ENCODE measurements at regions not wholly inside any gene's neighbourhood (a gene's known extent, or its start where the extent isn't known, plus 50 kb on each side); places are given as distances from the start of the nearest gene placed in this dataset.
"Not testable (repeated sequence)": the region's sequence is repeated elsewhere in the genome, so short reads cannot be mapped to it uniquely, and the experiment has no call there.

GRCh38 chr17:33948309-33948708, 306.8 kb upstream of the CCL2 start:
- Mint-ChIP-seq H3K4me3 (no peak overlapping the region), H3K36me3 (no peaks in the 10 kb centered on the region), H3K9me3 (no peaks in the 10 kb centered on the region), H3K27ac (no peak overlapping the region), H3K27me3 (peaks cover 24% of the 10 kb centered on the region), H3K4me1 (ENCODE audit: unreplicated experiment) (peaks cover 3% of the 10 kb centered on the region)
- DNase-seq (ENCODE audit: extremely low spot score, unreplicated experiment), result no peak
- TF ChIP-seq CTCF (conservative IDR thresholded peaks at IDR 0.05), result no peak

GRCh38 chr17:33949100-33949499, 306.0 kb upstream of the CCL2 start:
- peaks cover 28% of the 10 kb centered on the region for H3K27me3 Mint-ChIP-seq
- no peaks in the 10 kb centered on the region for H3K36me3 Mint-ChIP-seq
- no peaks in the 10 kb centered on the region for H3K9me3 Mint-ChIP-seq
- no peak for DNase-seq (ENCODE audit: extremely low spot score, unreplicated experiment)
- no peak overlapping the region for H3K27ac Mint-ChIP-seq
- no peak overlapping the region for H3K4me3 Mint-ChIP-seq
- TF ChIP-seq CTCF (conservative IDR thresholded peaks at IDR 0.05), result peak; percentile 65
- H3K4me1 Mint-ChIP-seq (ENCODE audit: unreplicated experiment), result peaks cover 2% of the 10 kb centered on the region

- peaks cover 24% of the 10 kb centered on the region for H3K27me3 Mint-ChIP-seq
Observed at GRCh38 chr17:33950061-33950460, 305.0 kb upstream of the CCL2 start.

DNA sequence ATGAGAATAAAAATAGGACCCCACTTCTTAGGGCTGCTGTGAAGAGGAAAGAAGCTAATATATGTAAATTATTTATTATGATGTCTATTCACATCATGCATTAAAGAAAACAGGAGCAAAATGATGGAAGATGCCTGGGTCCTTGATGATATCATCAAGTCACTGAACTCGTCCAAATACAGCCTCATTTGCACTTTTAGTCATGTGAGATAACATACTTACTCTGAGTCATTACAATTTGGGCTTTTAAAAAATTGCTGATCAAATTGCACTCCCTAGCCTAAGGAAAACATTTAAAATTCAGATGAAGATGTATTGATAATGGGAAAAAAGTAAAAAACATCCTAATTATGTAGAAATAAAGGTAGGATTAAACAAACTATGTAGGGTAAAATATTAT, 302.7 kb upstream of the CCL2 start:
- H3K4me3 Mint-ChIP-seq, result no peak overlapping the region
- DNase-seq (ENCODE audit: extremely low spot score, unreplicated experiment), result no peak
- peaks cover 4% of the 10 kb centered on the region for H3K9me3 Mint-ChIP-seq
- H3K27ac Mint-ChIP-seq, result no peak overlapping the region
- no peaks in the 10 kb centered on the region for H3K4me1 Mint-ChIP-seq (ENCODE audit: unreplicated experiment)
- peaks cover 19% of the 10 kb centered on the region for H3K27me3 Mint-ChIP-seq
- H3K36me3 Mint-ChIP-seq, result no peaks in the 10 kb centered on the region
- no peak for TF ChIP-seq CTCF (conservative IDR thresholded peaks at IDR 0.05)

More at GRCh38 chr17:33950061-33950460, 305.0 kb upstream of the CCL2 start:
- Mint-ChIP-seq H3K4me1 (ENCODE audit: unreplicated experiment) (no peaks in the 10 kb centered on the region), H3K27ac (no peak overlapping the region), H3K4me3 (no peak overlapping the region), H3K9me3 (no peaks in the 10 kb centered on the region), H3K36me3 (no peaks in the 10 kb centered on the region)
- no peak for TF ChIP-seq CTCF (conservative IDR thresholded peaks at IDR 0.05)
- no peak for DNase-seq (ENCODE audit: extremely low spot score, unreplicated experiment)

GRCh38 chr17:33954597-33954996, 300.5 kb upstream of the CCL2 start:
- Mint-ChIP-seq H3K4me3 (no peak overlapping the region), H3K36me3 (no peaks in the 10 kb centered on the region), H3K27ac (no peak overlapping the region), H3K9me3 (peaks cover 4% of the 10 kb centered on the region), H3K27me3 (peaks cover 25% of the 10 kb centered on the region), H3K4me1 (ENCODE audit: unreplicated experiment) (no peaks in the 10 kb centered on the region)
- no peak for TF ChIP-seq CTCF (conservative IDR thresholded peaks at IDR 0.05)
- DNase-seq (ENCODE audit: extremely low spot score, unreplicated experiment), result no peak

GRCh38 chr17:33955461-33955860, 299.6 kb upstream of the CCL2 start:
- DNase-seq (ENCODE audit: extremely low spot score, unreplicated experiment), result no peak
- no peak for TF ChIP-seq CTCF (conservative IDR thresholded peaks at IDR 0.05)
- Mint-ChIP-seq H3K4me3 (no peak overlapping the region), H3K4me1 (ENCODE audit: unreplicated experiment) (no peaks in the 10 kb centered on the region), H3K27me3 (peaks cover 25% of the 10 kb centered on the region), H3K27ac (no peak overlapping the region), H3K36me3 (no peaks in the 10 kb centered on the region), H3K9me3 (peaks cover 8% of the 10 kb centered on the region)

- not testable (repeated sequence) for DNase-seq (ENCODE audit: extremely low spot score, unreplicated experiment); H3K27ac Mint-ChIP-seq; H3K4me1 Mint-ChIP-seq (ENCODE audit: unreplicated experiment); H3K4me3 Mint-ChIP-seq; H3K9me3 Mint-ChIP-seq; H3K36me3 Mint-ChIP-seq
- peaks cover 23% of the 10 kb centered on the region for H3K27me3 Mint-ChIP-seq
Observed at GRCh38 chr17:33959098-33959497, 296.0 kb upstream of the CCL2 start.
